ENCODE measurements at regions not wholly inside any gene's neighbourhood (a gene's known extent, or its start where the extent isn't known, plus 50 kb on each side); places are given as distances from the start of the nearest gene placed in this dataset.
"Not testable (repeated sequence)": the region's sequence is repeated elsewhere in the genome, so short reads cannot be mapped to it uniquely, and the experiment has no call there.

- no peaks in the 10 kb centered on the region for H3K79me2 ChIP-seq (ENCODE audit: insufficient read depth, low read length)
- H3K9me3 Mint-ChIP-seq = peaks cover 0 to 1% (median 0%) of the 10 kb centered on the region in 7 donors
- no peaks in the 10 kb centered on the region for H3K36me3 ChIP-seq (replicated peaks in 1 of 2; ENCODE audit: control insufficient read depth in 1 of 2, insufficient read depth in 2 of 2, low read length in 2 of 2)
- H3K4me1 ChIP-seq (ENCODE audit: control insufficient read depth in 1 of 2, insufficient read depth in 2 of 2, low read length in 2 of 2) = peaks cover 41 to 43% of the 10 kb centered on the region in 2 donors
- WGBS (ENCODE audit: insufficient coverage) = 93% methylated on average over 3 of the region's 4 CpGs
- no peak overlapping the region for H3K27ac ChIP-seq (ENCODE audit: low read depth in 1 of 2, low read length in 2 of 2)
- H3K4me3 Mint-ChIP-seq = no peak overlapping the region
- no peak overlapping the region for H3K4me3 ChIP-seq (replicated peaks in 1 of 3; ENCODE audit: low read depth in 2 of 3, low read length in 3 of 3)
- no peak for DNase-seq
- peak overlapping the region in 1 of 7 donors; percentile 39 for H3K27ac Mint-ChIP-seq
- no peaks in the 10 kb centered on the region for H3K27me3 ChIP-seq (ENCODE audit: control insufficient read depth in 2 of 2, insufficient read depth in 2 of 2, low read length in 2 of 2)
- no peak overlapping the region for H3K4me2 ChIP-seq (replicated peaks; ENCODE audit: extremely low read depth, low read length, poor library complexity, severe bottlenecking)
- peaks cover 0 to 11% (median 0%) of the 10 kb centered on the region in 3 donors for H3K27me3 Mint-ChIP-seq (ENCODE audit: low read depth in 3 of 3)
- no peaks in the 10 kb centered on the region for H3K9me3 ChIP-seq (replicated peaks in 1 of 2; ENCODE audit: control insufficient read depth in 1 of 2, insufficient read depth in 1 of 2, low read length in 2 of 2)
- peaks cover 46% of the 10 kb centered on the region for H3K4me1 Mint-ChIP-seq
- H3K9ac ChIP-seq (ENCODE audit: insufficient read depth, low read length, poor library complexity, severe bottlenecking) = no peak overlapping the region
- no peaks in the 10 kb centered on the region for H3K36me3 Mint-ChIP-seq
- H2AFZ ChIP-seq (ENCODE audit: insufficient read depth, low read depth, low read length, poor library complexity, severe bottlenecking) = no peak overlapping the region
- H4K20me1 ChIP-seq (ENCODE audit: insufficient read depth, low read length) = no peaks in the 10 kb centered on the region
- intact Hi-C loops (cut with micrococcal nuclease) = loop anchor here (5.0 to 10.0 kb wide), 3 partner anchors 63 to 121 kb away; partner anchors contain the start of gene CCND2 (in 1 of the 2)
- TF ChIP-seq, protein P1, sequence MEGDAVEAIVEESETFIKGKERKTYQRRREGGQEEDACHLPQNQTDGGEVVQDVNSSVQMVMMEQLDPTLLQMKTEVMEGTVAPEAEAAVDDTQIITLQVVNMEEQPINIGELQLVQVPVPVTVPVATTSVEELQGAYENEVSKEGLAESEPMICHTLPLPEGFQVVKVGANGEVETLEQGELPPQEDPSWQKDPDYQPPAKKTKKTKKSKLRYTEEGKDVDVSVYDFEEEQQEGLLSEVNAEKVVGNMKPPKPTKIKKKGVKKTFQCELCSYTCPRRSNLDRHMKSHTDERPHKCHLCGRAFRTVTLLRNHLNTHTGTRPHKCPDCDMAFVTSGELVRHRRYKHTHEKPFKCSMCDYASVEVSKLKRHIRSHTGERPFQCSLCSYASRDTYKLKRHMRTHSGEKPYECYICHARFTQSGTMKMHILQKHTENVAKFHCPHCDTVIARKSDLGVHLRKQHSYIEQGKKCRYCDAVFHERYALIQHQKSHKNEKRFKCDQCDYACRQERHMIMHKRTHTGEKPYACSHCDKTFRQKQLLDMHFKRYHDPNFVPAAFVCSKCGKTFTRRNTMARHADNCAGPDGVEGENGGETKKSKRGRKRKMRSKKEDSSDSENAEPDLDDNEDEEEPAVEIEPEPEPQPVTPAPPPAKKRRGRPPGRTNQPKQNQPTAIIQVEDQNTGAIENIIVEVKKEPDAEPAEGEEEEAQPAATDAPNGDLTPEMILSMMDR (IDR thresholded peaks at IDR 0.05) = no peak
Observed at GRCh38 chr12:4151362-4152121, 122.0 kb upstream of the CCND2 start.

GRCh38 chr12:4150355-4150754, 123.2 kb upstream of the CCND2 start:
- not testable (repeated sequence) for DNase-seq; H3K9me3 ChIP-seq (replicated peaks in 1 of 2; ENCODE audit: control insufficient read depth in 1 of 2, insufficient read depth in 1 of 2, low read length in 2 of 2); H4K20me1 ChIP-seq (ENCODE audit: insufficient read depth, low read length); H3K4me3 Mint-ChIP-seq; H2AFZ ChIP-seq (ENCODE audit: insufficient read depth, low read depth, low read length, poor library complexity, severe bottlenecking); H3K4me3 ChIP-seq (replicated peaks in 1 of 3; ENCODE audit: low read depth in 2 of 3, low read length in 3 of 3); H3K9me3 Mint-ChIP-seq; H3K36me3 Mint-ChIP-seq; H3K79me2 ChIP-seq (ENCODE audit: insufficient read depth, low read length); H3K27ac ChIP-seq (ENCODE audit: low read depth in 1 of 2, low read length in 2 of 2); H3K27me3 ChIP-seq (ENCODE audit: control insufficient read depth in 2 of 2, insufficient read depth in 2 of 2, low read length in 2 of 2); H3K9ac ChIP-seq (ENCODE audit: insufficient read depth, low read length, poor library complexity, severe bottlenecking); H3K36me3 ChIP-seq (replicated peaks in 1 of 2; ENCODE audit: control insufficient read depth in 1 of 2, insufficient read depth in 2 of 2, low read length in 2 of 2); H3K4me2 ChIP-seq (replicated peaks; ENCODE audit: extremely low read depth, low read length, poor library complexity, severe bottlenecking)
- H3K4me1 Mint-ChIP-seq = peaks cover 54% of the 10 kb centered on the region
- peaks cover 47 to 52% of the 10 kb centered on the region in 2 donors for H3K4me1 ChIP-seq (ENCODE audit: control insufficient read depth in 1 of 2, insufficient read depth in 2 of 2, low read length in 2 of 2)
- 97% methylated on average over 7 of the region's 11 CpGs for WGBS (ENCODE audit: insufficient coverage)
- intact Hi-C loops (cut with micrococcal nuclease) = loop anchor here (5.0 to 10.0 kb wide), 3 partner anchors 64 to 122 kb away; partner anchors contain the start of gene CCND2 (in 1 of the 2)
- peak overlapping the region in 1 of 7 donors; percentile 73 for H3K27ac Mint-ChIP-seq
- H3K27me3 Mint-ChIP-seq (ENCODE audit: low read depth in 3 of 3) = peaks cover 2 to 12% (median 2%) of the 10 kb centered on the region in 3 donors
